Tibial nerve (tissue), 4 donors: ENCODE measurements at regions not wholly inside any gene's neighbourhood (a gene's known extent, or its start where the extent isn't known, plus 50 kb on each side); places are given as distances from the start of the nearest gene placed in this dataset.

Experiments
- DNase-seq, 2 donors: peaks; one replicate each; pipeline ENCODE4 v3.0.0-alpha.2; 2019; ENCODE audit warnings: low spot score in 2 of 2
- H3K27ac ChIP-seq, 4 donors: fragments of 200-600 bp; sonication (generic) in 3 of 4; one replicate each; pipeline ENCODE4 v1.5.1; 2017 to 2019; ENCODE audit warnings: mild to moderate bottlenecking in 1 of 4
- H3K27me3 ChIP-seq, 2 donors: fragments of 200-600 bp; sonication (generic) in 1 of 2; one replicate each; pipeline versions ENCODE4 v1.5.1 to v1.6.0; 2017 to 2019
- H3K36me3 ChIP-seq, 3 donors: fragments of 200-600 bp; sonication (generic); one replicate each; pipeline ENCODE4 v1.5.1; 2018 to 2019
- H3K4me1 ChIP-seq, 4 donors: fragments of 200-600 bp; sonication (generic) in 3 of 4; one replicate each; pipeline ENCODE4 v1.5.1; 2017 to 2019
- H3K4me3 ChIP-seq, 4 donors: fragments of 200-600 bp; sonication (generic) in 3 of 4; one replicate each; pipeline ENCODE4 v1.5.1; 2017 to 2019; ENCODE audit warnings: mild to moderate bottlenecking in 1 of 4, moderate library complexity in 1 of 4
- H3K9me3 ChIP-seq, 4 donors: fragments of 200-600 bp; sonication (generic) in 3 of 4; one replicate each; pipeline ENCODE4 v1.5.1; 2017 to 2019
- CTCF ChIP-seq, 5 experiments: fragments of 200-600 bp in 3 of 5; fragments of 450-650 bp in 2 of 5; sonication (generic) in 3 of 5; IDR thresholded peaks; one replicate each; pipeline ENCODE4 v1.5.1; 2016 to 2019; ENCODE audit warnings: antibody characterized with exemption in 5 of 5, mild to moderate bottlenecking in 3 of 5, moderate library complexity in 2 of 5
- EP300 ChIP-seq, 2 donors: sonication (generic); formaldehyde crosslinking; IDR thresholded peaks; one replicate each; pipeline ENCODE4 v1.6.1; 2017; ENCODE audit warnings: antibody characterized with exemption in 2 of 2, mild to moderate bottlenecking in 1 of 2
- POLR2A ChIP-seq, 2 donors: fragments of 450-650 bp; IDR thresholded peaks; one replicate each; pipeline ENCODE4 v1.6.1; 2017; ENCODE audit warnings: antibody characterized with exemption in 2 of 2, mild to moderate bottlenecking in 2 of 2, moderate library complexity in 2 of 2
- WGBS, 2 donors: methylation state at CpG; one replicate each; pipeline ENCODE4 v1.1.5; 2018; 5-methylcytosine and 5-hydroxymethylcytosine counted together

GRCh38 chr1:96366516-96366915, 355.1 kb upstream of the PTBP2 start:
- TF ChIP-seq CTCF (IDR thresholded peaks at IDR 0.05): no peak
- no peak for TF ChIP-seq EP300 (IDR thresholded peaks at IDR 0.05)
- no peak for TF ChIP-seq POLR2A (IDR thresholded peaks at IDR 0.05)
- no peaks in the 10 kb centered on the region for H3K36me3 ChIP-seq
- no peaks in the 10 kb centered on the region for H3K9me3 ChIP-seq
- DNase-seq: no peak
- 87 to 89% methylated on average over 2 of the region's 2 CpGs for WGBS, 2 donors
- no peaks in the 10 kb centered on the region for H3K4me1 ChIP-seq
- H3K27me3 ChIP-seq: no peaks in the 10 kb centered on the region
- no peak overlapping the region for H3K27ac ChIP-seq
- H3K4me3 ChIP-seq: no peak overlapping the region

- Histone ChIP-seq H3K36me3 (no peaks in the 10 kb centered on the region), H3K4me3 (no peak overlapping the region), H3K27ac (no peak overlapping the region), H3K9me3 (no peaks in the 10 kb centered on the region), H3K4me1 (no peaks in the 10 kb centered on the region), H3K27me3 (no peaks in the 10 kb centered on the region)
- 91 to 93% methylated on average over 2 of the region's 2 CpGs for WGBS, 2 donors
- no peak for TF ChIP-seq CTCF (IDR thresholded peaks at IDR 0.05)
- no peak for TF ChIP-seq EP300 (IDR thresholded peaks at IDR 0.05)
- no peak for TF ChIP-seq POLR2A (IDR thresholded peaks at IDR 0.05)
- no peak for DNase-seq
Measured at GRCh38 chr1:96367791-96368190, 353.8 kb upstream of the PTBP2 start.

GRCh38 chr1:96370757-96371156, 350.8 kb upstream of the PTBP2 start:
- H3K36me3 ChIP-seq: no peaks in the 10 kb centered on the region
- 73 to 79% methylated on average over 5 of the region's 5 CpGs for WGBS, 2 donors

GRCh38 chr1:96372881-96373280, 348.7 kb upstream of the PTBP2 start:
- H3K4me3 ChIP-seq: no peak overlapping the region
- H3K4me1 ChIP-seq: no peaks in the 10 kb centered on the region
- DNase-seq: no peak
- WGBS, 2 donors: 90 to 93% methylated on average over 1 of the region's 1 CpG
- no peaks in the 10 kb centered on the region for H3K9me3 ChIP-seq
- no peaks in the 10 kb centered on the region for H3K36me3 ChIP-seq
- H3K27ac ChIP-seq: no peak overlapping the region
- no peak for TF ChIP-seq EP300 (IDR thresholded peaks at IDR 0.05)
- no peak for TF ChIP-seq POLR2A (IDR thresholded peaks at IDR 0.05)
- no peak for TF ChIP-seq CTCF (IDR thresholded peaks at IDR 0.05)
- no peaks in the 10 kb centered on the region for H3K27me3 ChIP-seq

More at GRCh38 chr1:96370757-96371156, 350.8 kb upstream of the PTBP2 start:
- Histone ChIP-seq H3K27ac (no peak overlapping the region), H3K9me3 (no peaks in the 10 kb centered on the region), H3K27me3 (no peaks in the 10 kb centered on the region), H3K4me1 (no peaks in the 10 kb centered on the region), H3K4me3 (no peak overlapping the region)
- no peak for DNase-seq
- TF ChIP-seq POLR2A (IDR thresholded peaks at IDR 0.05): no peak
- no peak for TF ChIP-seq CTCF (IDR thresholded peaks at IDR 0.05)
- no peak for TF ChIP-seq EP300 (IDR thresholded peaks at IDR 0.05)

GRCh38 chr1:96374076-96374762, 347.4 kb upstream of the PTBP2 start:
- Histone ChIP-seq H3K4me1 (no peaks in the 10 kb centered on the region), H3K36me3 (no peaks in the 10 kb centered on the region), H3K27me3 (no peaks in the 10 kb centered on the region), H3K27ac (no peak overlapping the region), H3K4me3 (no peak overlapping the region), H3K9me3 (no peaks in the 10 kb centered on the region)
- no peak for DNase-seq
- TF ChIP-seq POLR2A (IDR thresholded peaks at IDR 0.05) (no peak), EP300 (IDR thresholded peaks at IDR 0.05) (no peak), CTCF (IDR thresholded peaks at IDR 0.05) (no peak)
- 83% methylated on average over 1 of the region's 1 CpG for WGBS, 2 donors
